Neural progenitor cell (in vitro differentiated cells): ENCODE measurements at regions not wholly inside any gene's neighbourhood (a gene's known extent, or its start where the extent isn't known, plus 50 kb on each side); places are given as distances from the start of the nearest gene placed in this dataset.

Experiments used
- DNase-seq: peaks from one replicate; pipeline ENCODE4 v3.0.0-alpha.2; 2016; ENCODE audit warnings: low spot score
- H2AFZ ChIP-seq: fragments of 200-600 bp; sonication (generic); replicated peaks from 2 replicates; pipeline ENCODE4 v1.6.1; 2016; ENCODE audit warnings: antibody characterized with exemption
- H3F3A ChIP-seq: fragments of 200-600 bp; sonication (generic); 2 replicates; pipeline ENCODE4 v1.6.1; 2016; ENCODE audit warnings: antibody characterized with exemption, low read depth
- H3K27ac ChIP-seq: fragments of 200-600 bp; sonication (generic); 2 replicates; pipeline ENCODE4 v1.5.1; 2016; ENCODE audit warnings: mild to moderate bottlenecking
- H3K27me3 ChIP-seq: fragments of 200-600 bp; sonication (generic); 2 replicates; pipeline ENCODE4 v1.6.1; 2016; ENCODE audit warnings: mild to moderate bottlenecking, moderate library complexity
- H3K36me3 ChIP-seq: fragments of 200-600 bp; sonication (generic); 2 replicates; pipeline ENCODE4 v1.5.1; 2016
- H3K4me1 ChIP-seq: fragments of 200-600 bp; sonication (generic); 2 replicates; pipeline ENCODE4 v1.6.1; 2016; ENCODE audit warnings: mixed run types
- H3K4me2 ChIP-seq: fragments of 200-600 bp; sonication (generic); 2 replicates; pipeline ENCODE4 v1.6.1; 2016
- H3K4me3 ChIP-seq: fragments of 200-600 bp; sonication (generic); 2 replicates; pipeline ENCODE4 v1.5.1; 2016
- H3K79me2 ChIP-seq: fragments of 200-600 bp; sonication (generic); 2 replicates; pipeline ENCODE4 v1.6.1; 2016; ENCODE audit warnings: low read depth
- H3K9ac ChIP-seq: fragments of 200-600 bp; sonication (generic); 2 replicates; pipeline ENCODE4 v1.6.1; 2016
- H3K9me3 ChIP-seq: fragments of 200-600 bp; sonication (generic); 2 replicates; pipeline ENCODE4 v1.5.1; 2016; ENCODE audit warnings: low read depth
- H4K20me1 ChIP-seq: fragments of 200-600 bp; sonication (generic); 2 replicates; pipeline ENCODE4 v1.6.1; 2016; ENCODE audit warnings: low read depth
- H3K27ac Mint-ChIP-seq: 3 replicates; pipeline ENCODE4 v1.8.0; 2021; ENCODE audit warnings: mixed read lengths
- H3K27me3 Mint-ChIP-seq: 2 replicates; pipeline ENCODE4 v1.8.0; 2022; ENCODE audit warnings: low read depth, mild to moderate bottlenecking, inconsistent platforms, moderate library complexity, mixed read lengths; ENCODE audit not compliant: insufficient read depth
- H3K36me3 Mint-ChIP-seq: 3 replicates; pipeline ENCODE4 v1.8.0; 2021; ENCODE audit warnings: mixed read lengths
- H3K4me1 Mint-ChIP-seq: 3 replicates; pipeline ENCODE4 v1.8.0; 2021; ENCODE audit warnings: mixed read lengths
- H3K4me3 Mint-ChIP-seq: 3 replicates; pipeline ENCODE4 v1.8.0; 2021; ENCODE audit warnings: mild to moderate bottlenecking, moderate library complexity, mixed read lengths
- H3K9me3 Mint-ChIP-seq: 3 replicates; pipeline ENCODE4 v1.8.0; 2020; ENCODE audit warnings: mixed read lengths
- CTCF ChIP-seq: fragments of 200-600 bp; sonication (generic); IDR thresholded peaks from 2 replicates; pipeline ENCODE4 v1.5.1; 2017; ENCODE audit warnings: antibody characterized with exemption, mild to moderate bottlenecking
- EZH2 ChIP-seq: fragments of 200-600 bp; sonication (generic); IDR thresholded peaks from 2 replicates; pipeline ENCODE4 v1.6.1; 2017; ENCODE audit warnings: antibody characterized with exemption, mild to moderate bottlenecking, moderate library complexity
- EZH2phosphoT487 ChIP-seq: fragments of 200-600 bp; sonication (generic); IDR thresholded peaks from 2 replicates; pipeline ENCODE4 v1.6.1; 2017; ENCODE audit warnings: antibody characterized with exemption

- Histone ChIP-seq H3K9ac (no peak overlapping the region), H3F3A (no peaks in the 10 kb centered on the region), H3K4me1 (no peaks in the 10 kb centered on the region), H3K4me2 (no peak overlapping the region), H3K27ac (no peak overlapping the region), H2AFZ (no peak overlapping the region), H3K36me3 (no peaks in the 10 kb centered on the region), H3K27me3 (no peaks in the 10 kb centered on the region), H3K79me2 (no peaks in the 10 kb centered on the region), H4K20me1 (no peaks in the 10 kb centered on the region), H3K4me3 (no peak overlapping the region), H3K9me3 (no peaks in the 10 kb centered on the region)
- TF ChIP-seq EZH2 (no peak), EZH2phosphoT487 (no peak), CTCF (no peak)
- Mint-ChIP-seq H3K9me3 (peaks cover 3% of the 10 kb centered on the region), H3K4me3 (no peak overlapping the region), H3K27ac (no peak overlapping the region), H3K27me3 (peaks cover 2% of the 10 kb centered on the region), H3K4me1 (no peaks in the 10 kb centered on the region), H3K36me3 (no peaks in the 10 kb centered on the region)
- no peak for DNase-seq
These were observed 337.9 kb upstream of the GRM7 start for GRCh38 chr3:6523043-6523442.

GRCh38 chr3:6524479-6524878, 336.4 kb upstream of the GRM7 start:
- DNase-seq: no peak
- no peak overlapping the region for H2AFZ ChIP-seq
- no peaks in the 10 kb centered on the region for H3K27me3 ChIP-seq
- peaks cover 2% of the 10 kb centered on the region for H3K27me3 Mint-ChIP-seq
- no peak overlapping the region for H3K4me2 ChIP-seq
- no peaks in the 10 kb centered on the region for H4K20me1 ChIP-seq
- no peaks in the 10 kb centered on the region for H3K9me3 ChIP-seq
- H3K4me1 ChIP-seq: no peaks in the 10 kb centered on the region
- H3K4me1 Mint-ChIP-seq: no peaks in the 10 kb centered on the region
- H3K27ac Mint-ChIP-seq: no peak overlapping the region
- no peaks in the 10 kb centered on the region for H3K36me3 ChIP-seq
- H3K36me3 Mint-ChIP-seq: no peaks in the 10 kb centered on the region
- H3K9ac ChIP-seq: no peak overlapping the region
- H3K9me3 Mint-ChIP-seq: peaks cover 3% of the 10 kb centered on the region
- no peak overlapping the region for H3K4me3 Mint-ChIP-seq
- H3K27ac ChIP-seq: no peak overlapping the region
- H3K4me3 ChIP-seq: no peak overlapping the region
- H3F3A ChIP-seq: no peaks in the 10 kb centered on the region
- TF ChIP-seq EZH2phosphoT487 (no peak), EZH2 (no peak), CTCF (no peak)
- H3K79me2 ChIP-seq: no peaks in the 10 kb centered on the region

- H3F3A ChIP-seq: no peaks in the 10 kb centered on the region
- Mint-ChIP-seq H3K27ac (no peak overlapping the region), H3K27me3 (no peaks in the 10 kb centered on the region), H3K36me3 (no peaks in the 10 kb centered on the region), H3K4me3 (no peak overlapping the region), H3K4me1 (no peaks in the 10 kb centered on the region), H3K9me3 (no peaks in the 10 kb centered on the region)
- no peaks in the 10 kb centered on the region for H3K4me1 ChIP-seq
- no peaks in the 10 kb centered on the region for H3K9me3 ChIP-seq
- DNase-seq: no peak
- no peaks in the 10 kb centered on the region for H4K20me1 ChIP-seq
- H3K36me3 ChIP-seq: no peaks in the 10 kb centered on the region
- H3K4me2 ChIP-seq: no peak overlapping the region
- no peak overlapping the region for H2AFZ ChIP-seq
- H3K27ac ChIP-seq: no peak overlapping the region
- no peaks in the 10 kb centered on the region for H3K79me2 ChIP-seq
- no peak overlapping the region for H3K4me3 ChIP-seq
- TF ChIP-seq CTCF: no peak
- TF ChIP-seq EZH2phosphoT487: no peak
- TF ChIP-seq EZH2: no peak
- no peaks in the 10 kb centered on the region for H3K27me3 ChIP-seq
- no peak overlapping the region for H3K9ac ChIP-seq
These were observed 334.6 kb upstream of the GRM7 start for GRCh38 chr3:6526321-6526720.

- Histone ChIP-seq H3K4me3 (no peak overlapping the region), H3K4me2 (no peak overlapping the region), H3K4me1 (no peaks in the 10 kb centered on the region), H3K36me3 (no peaks in the 10 kb centered on the region), H3K27me3 (no peaks in the 10 kb centered on the region), H3K9ac (no peak overlapping the region), H3K27ac (no peak overlapping the region), H2AFZ (no peak overlapping the region), H3F3A (no peaks in the 10 kb centered on the region), H4K20me1 (no peaks in the 10 kb centered on the region), H3K9me3 (no peaks in the 10 kb centered on the region), H3K79me2 (no peaks in the 10 kb centered on the region)
- Mint-ChIP-seq H3K27ac (no peak overlapping the region), H3K4me3 (no peak overlapping the region), H3K36me3 (no peaks in the 10 kb centered on the region), H3K9me3 (no peaks in the 10 kb centered on the region), H3K27me3 (no peaks in the 10 kb centered on the region), H3K4me1 (no peaks in the 10 kb centered on the region)
- no peak for DNase-seq
- TF ChIP-seq CTCF: no peak
- no peak for TF ChIP-seq EZH2
- TF ChIP-seq EZH2phosphoT487: no peak
These were observed 334.1 kb upstream of the GRM7 start for GRCh38 chr3:6526861-6527260.
